ENCODE measurements at regions not wholly inside any gene's neighbourhood (a gene's known extent, or its start where the extent isn't known, plus 50 kb on each side); places are given as distances from the start of the nearest gene placed in this dataset.

GRCh38 chr4:145427991-145428390 lies 53.7 kb upstream of the SMAD1 start:
- FAIRE-seq, result no peak
- TF ChIP-seq CTCF (IDR thresholded peaks at IDR 0.05; ENCODE audit: insufficient read depth, low read length, severe bottlenecking), result no peak
- H3K27me3 ChIP-seq (ENCODE audit: control insufficient read depth, insufficient read depth, low read length), result no peaks in the 10 kb centered on the region
- H3K4me3 ChIP-seq (ENCODE audit: low read depth, low read length), result no peak overlapping the region
- no peak for DNase-seq (ENCODE audit: low read depth)
- no peaks in the 10 kb centered on the region for H3K36me3 ChIP-seq (ENCODE audit: control insufficient read depth, insufficient read depth, low read length)

GRCh38 chr4:145427221-145427620 lies 54.4 kb upstream of the SMAD1 start:
- Histone ChIP-seq H3K36me3 (ENCODE audit: control insufficient read depth, insufficient read depth, low read length) (no peaks in the 10 kb centered on the region), H3K27me3 (ENCODE audit: control insufficient read depth, insufficient read depth, low read length) (no peaks in the 10 kb centered on the region), H3K4me3 (ENCODE audit: low read depth, low read length) (no peak overlapping the region)
- FAIRE-seq (no peak), DNase-seq (ENCODE audit: low read depth) (no peak)
- no peak for TF ChIP-seq CTCF (IDR thresholded peaks at IDR 0.05; ENCODE audit: insufficient read depth, low read length, severe bottlenecking)

- DNase-seq (ENCODE audit: low read depth) (peak; percentile 10), FAIRE-seq (no peak)
- TF ChIP-seq CTCF (IDR thresholded peaks at IDR 0.05; ENCODE audit: insufficient read depth, low read length, severe bottlenecking), result no peak
- Histone ChIP-seq H3K27me3 (ENCODE audit: control insufficient read depth, insufficient read depth, low read length) (no peaks in the 10 kb centered on the region), H3K36me3 (ENCODE audit: control insufficient read depth, insufficient read depth, low read length) (no peaks in the 10 kb centered on the region), H3K4me3 (ENCODE audit: low read depth, low read length) (no peak overlapping the region)
These were observed 58.5 kb upstream of the SMAD1 start for GRCh38 chr4:145423017-145423708.

- no peak for TF ChIP-seq CTCF (IDR thresholded peaks at IDR 0.05; ENCODE audit: insufficient read depth, low read length, severe bottlenecking)
- DNase-seq (ENCODE audit: low read depth) (no peak), FAIRE-seq (no peak)
- H3K27me3 ChIP-seq (ENCODE audit: control insufficient read depth, insufficient read depth, low read length), result peaks cover 2% of the 10 kb centered on the region
- no peaks in the 10 kb centered on the region for H3K36me3 ChIP-seq (ENCODE audit: control insufficient read depth, insufficient read depth, low read length)
- H3K4me3 ChIP-seq (ENCODE audit: low read depth, low read length), result no peak overlapping the region
These were observed 60.9 kb upstream of the SMAD1 start for GRCh38 chr4:145420595-145421214.

GRCh38 chr4:145418739-145419138 lies 62.9 kb upstream of the SMAD1 start:
- no peak for DNase-seq (ENCODE audit: low read depth)

More at GRCh38 chr4:145418739-145419138, 62.9 kb upstream of the SMAD1 start:
- peaks cover 2% of the 10 kb centered on the region for H3K27me3 ChIP-seq (ENCODE audit: control insufficient read depth, insufficient read depth, low read length)
- H3K4me3 ChIP-seq (ENCODE audit: low read depth, low read length), result no peak overlapping the region
- no peaks in the 10 kb centered on the region for H3K36me3 ChIP-seq (ENCODE audit: control insufficient read depth, insufficient read depth, low read length)
- TF ChIP-seq CTCF (IDR thresholded peaks at IDR 0.05; ENCODE audit: insufficient read depth, low read length, severe bottlenecking), result no peak
- FAIRE-seq, result no peak
